Neural cell (in vitro differentiated cells): ENCODE measurements at regions not wholly inside any gene's neighbourhood (a gene's known extent, or its start where the extent isn't known, plus 50 kb on each side); places are given as distances from the start of the nearest gene placed in this dataset.

Experiments
- H2AFZ ChIP-seq: fragments of 200-600, 300-800 bp; sonication (generic), shearing (Covaris generic); 2 replicates; pipeline ENCODE4 v1.6.0; 2014; ENCODE audit warnings: low read depth, mild to moderate bottlenecking, antibody characterized with exemption, low read length, moderate library complexity
- H3F3A ChIP-seq: fragments of 200-600 bp; shearing (Covaris generic); 2 replicates; pipeline ENCODE4 v1.6.1; 2016; ENCODE audit warnings: mild to moderate bottlenecking, moderate library complexity, mixed read lengths, antibody characterized with exemption, low read length; ENCODE audit not compliant: insufficient read depth, poor library complexity, severe bottlenecking
- H3K27ac ChIP-seq: fragments of 200-600, 300-800 bp; sonication (generic), shearing (Covaris generic); 2 replicates; pipeline ENCODE4 v1.5.1; 2014; ENCODE audit warnings: mild to moderate bottlenecking, low read length, moderate library complexity
- H3K27me3 ChIP-seq: fragments of 300-800, 200-600 bp; sonication (generic), shearing (Covaris generic); 2 replicates; pipeline ENCODE4 v1.6.0; 2014; ENCODE audit warnings: mild to moderate bottlenecking, low read depth, low read length, moderate library complexity; ENCODE audit not compliant: insufficient read depth
- H3K36me3 ChIP-seq: fragments of 300-800, 200-600 bp; sonication (generic), shearing (Covaris generic); 2 replicates; pipeline ENCODE4 v1.5.1; 2014; ENCODE audit warnings: mild to moderate bottlenecking, antibody characterized with exemption, low read length, moderate library complexity; ENCODE audit not compliant: insufficient read depth
- H3K4me2 ChIP-seq: fragments of 300-800, 200-600 bp; sonication (generic), shearing (Covaris generic); 2 replicates; pipeline ENCODE4 v1.6.0; 2014; ENCODE audit warnings: mild to moderate bottlenecking, low read length
- H3K4me3 ChIP-seq: fragments of 300-800, 200-600 bp; sonication (generic), shearing (Covaris generic); 2 replicates; pipeline ENCODE4 v1.5.1; 2014; ENCODE audit warnings: mild to moderate bottlenecking, low read length, moderate library complexity
- H3K79me2 ChIP-seq: fragments of 200-600 bp; shearing (Covaris generic); replicated peaks from 2 replicates; pipeline ENCODE4 v1.6.0; 2014; ENCODE audit warnings: mild to moderate bottlenecking, low read length, moderate library complexity; ENCODE audit not compliant: insufficient read depth
- H3K9ac ChIP-seq: fragments of 300-800, 200-600 bp; sonication (generic), shearing (Covaris generic); 2 replicates; pipeline ENCODE4 v1.6.1; 2016; ENCODE audit warnings: mild to moderate bottlenecking, low read length, mixed read lengths
- H3K9me2 ChIP-seq: fragments of 200-600 bp; shearing (Covaris generic); 2 replicates; pipeline ENCODE4 v1.6.1; 2016; ENCODE audit warnings: mild to moderate bottlenecking, low read length, mixed read lengths; ENCODE audit not compliant: insufficient read depth
- H3K9me3 ChIP-seq: fragments of 200-600, 300-800 bp; sonication (generic), shearing (Covaris generic); 2 replicates; pipeline ENCODE4 v1.6.1; 2016; ENCODE audit warnings: mild to moderate bottlenecking, mixed run types, low read length, moderate library complexity, mixed read lengths
- H4K20me1 ChIP-seq: fragments of 200-600 bp; shearing (Covaris generic); 2 replicates; pipeline ENCODE4 v1.6.1; 2016; ENCODE audit warnings: mild to moderate bottlenecking, mixed run types; ENCODE audit not compliant: insufficient read depth
- CTCF ChIP-seq: fragments of 450-650 bp; IDR thresholded peaks from 2 replicates; pipeline ENCODE4 v1.5.1; 2014; ENCODE audit warnings: antibody characterized with exemption, mild to moderate bottlenecking, moderate library complexity; ENCODE audit not compliant: poor library complexity, severe bottlenecking
- EP300 ChIP-seq: fragments of 450-650 bp; conservative IDR thresholded peaks from 2 replicates; pipeline ENCODE4 v1.6.1; 2014; ENCODE audit warnings: antibody characterized with exemption, mild to moderate bottlenecking, moderate library complexity; ENCODE audit not compliant: poor library complexity, severe bottlenecking
- EZH2 ChIP-seq: fragments of 200-600, 300-800 bp; shearing (Covaris generic), sonication (generic); IDR thresholded peaks from 2 replicates; pipeline ENCODE4 v1.6.1; 2014; ENCODE audit warnings: antibody characterized with exemption, low read length, borderline replicate concordance, mild to moderate bottlenecking; ENCODE audit not compliant: insufficient read depth, poor library complexity, severe bottlenecking
- MXI1 ChIP-seq: fragments of 450-650 bp; conservative IDR thresholded peaks from 2 replicates; pipeline ENCODE4 v1.6.1; 2014; ENCODE audit warnings: antibody characterized with exemption, mild to moderate bottlenecking; ENCODE audit not compliant: poor library complexity, severe bottlenecking
- POLR2AphosphoS5 ChIP-seq: IDR thresholded peaks from 2 replicates; pipeline ENCODE4 v1.6.1; 2012
- RAD21 ChIP-seq: fragments of 450-650 bp; conservative IDR thresholded peaks from 2 replicates; pipeline ENCODE4 v1.6.1; 2014; ENCODE audit warnings: antibody characterized with exemption, mild to moderate bottlenecking, moderate library complexity
- REST ChIP-seq: IDR thresholded peaks from 2 replicates; pipeline ENCODE4 v1.6.1; 2012; ENCODE audit warnings: borderline replicate concordance
- TAF1 ChIP-seq: IDR thresholded peaks from 2 replicates; pipeline ENCODE4 v1.6.1; 2012; ENCODE audit warnings: low read depth

- H3K9me3 ChIP-seq, result no peaks in the 10 kb centered on the region
- no peak overlapping the region for H2AFZ ChIP-seq
- H3K9ac ChIP-seq, result no peak overlapping the region
- no peaks in the 10 kb centered on the region for H3F3A ChIP-seq
- no peak overlapping the region for H3K27ac ChIP-seq
- no peaks in the 10 kb centered on the region for H3K27me3 ChIP-seq
- no peaks in the 10 kb centered on the region for H3K79me2 ChIP-seq
- no peak overlapping the region for H3K4me3 ChIP-seq
- H3K36me3 ChIP-seq, result no peaks in the 10 kb centered on the region
- H4K20me1 ChIP-seq, result no peaks in the 10 kb centered on the region
- TF ChIP-seq EZH2 (no peak), CTCF (no peak), POLR2AphosphoS5 (no peak), RAD21 (no peak), EP300 (no peak), MXI1 (no peak)
- H3K9me2 ChIP-seq, result no peaks in the 10 kb centered on the region
- no peak overlapping the region for H3K4me2 ChIP-seq
Observed at GRCh38 chr13:90232291-90232690, 1115.2 kb upstream of the MIR17HG start.

GRCh38 chr13:90233933-90234672, 1113.4 kb upstream of the MIR17HG start:
- H3K27ac ChIP-seq, result no peak overlapping the region
- no peak overlapping the region for H3K9ac ChIP-seq
- no peak overlapping the region for H3K4me2 ChIP-seq
- no peak overlapping the region for H3K4me3 ChIP-seq
- no peaks in the 10 kb centered on the region for H3K9me3 ChIP-seq
- H3K27me3 ChIP-seq, result no peaks in the 10 kb centered on the region
- TF ChIP-seq CTCF (no peak), EP300 (no peak)
- H3K36me3 ChIP-seq, result no peaks in the 10 kb centered on the region
- no peaks in the 10 kb centered on the region for H4K20me1 ChIP-seq
- no peak overlapping the region for H2AFZ ChIP-seq
- H3K79me2 ChIP-seq, result no peaks in the 10 kb centered on the region
- H3F3A ChIP-seq, result no peaks in the 10 kb centered on the region
- H3K9me2 ChIP-seq, result no peaks in the 10 kb centered on the region

GRCh38 chr13:90237852-90238251, 1109.6 kb upstream of the MIR17HG start:
- Histone ChIP-seq H3K27ac (no peak overlapping the region), H3F3A (no peaks in the 10 kb centered on the region), H3K9me3 (no peaks in the 10 kb centered on the region), H2AFZ (no peak overlapping the region), H3K4me3 (no peak overlapping the region), H3K4me2 (no peak overlapping the region), H3K36me3 (no peaks in the 10 kb centered on the region), H3K9me2 (no peaks in the 10 kb centered on the region), H3K79me2 (no peaks in the 10 kb centered on the region), H3K27me3 (no peaks in the 10 kb centered on the region), H4K20me1 (no peaks in the 10 kb centered on the region), H3K9ac (no peak overlapping the region)
- no peak for TF ChIP-seq TAF1
- no peak for TF ChIP-seq EZH2
- TF ChIP-seq EP300, result no peak
- TF ChIP-seq REST, result no peak
- TF ChIP-seq CTCF, result no peak
- TF ChIP-seq POLR2AphosphoS5, result no peak
- no peak for TF ChIP-seq MXI1
- TF ChIP-seq RAD21, result no peak
